ENCODE measurements at regions not wholly inside any gene's neighbourhood (a gene's known extent, or its start where the extent isn't known, plus 50 kb on each side); places are given as distances from the start of the nearest gene placed in this dataset.

DNA sequence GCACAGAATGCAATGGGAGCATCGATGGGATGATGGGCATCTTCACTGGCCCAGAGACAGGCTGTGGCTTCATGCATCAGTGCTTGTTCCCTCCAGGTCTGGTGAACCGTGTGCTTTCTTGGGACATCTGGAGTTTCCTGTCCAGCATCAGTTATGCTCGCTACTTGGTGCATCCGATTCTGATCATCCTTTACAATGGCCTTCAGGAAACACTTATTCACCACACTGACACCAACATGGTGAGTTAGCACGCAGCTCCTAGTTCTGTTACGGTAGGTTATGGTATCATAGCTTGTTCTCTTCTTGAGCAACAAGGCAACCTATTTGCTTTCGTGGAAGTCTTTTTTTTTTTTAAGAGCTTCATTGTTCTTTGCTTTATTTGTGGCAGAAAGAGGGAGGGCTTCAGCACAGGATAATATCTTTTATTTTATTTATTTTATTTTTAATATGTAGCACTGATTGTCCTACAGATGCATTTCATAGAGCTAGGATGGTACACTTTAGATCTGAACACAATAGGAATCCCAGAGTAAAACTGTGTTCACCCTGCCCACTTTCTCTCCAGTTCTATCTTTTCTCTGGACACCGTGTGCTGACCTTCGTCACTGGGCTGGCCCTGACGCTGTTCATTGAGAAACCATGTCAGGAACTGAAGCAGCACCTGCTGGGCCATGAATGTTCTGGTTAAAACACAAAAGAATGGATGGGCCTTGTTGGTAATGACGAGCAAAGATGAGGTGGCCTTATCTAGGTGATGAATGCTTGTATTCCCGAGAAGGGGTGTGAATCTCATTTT, 71.2 kb upstream of the SEC11C start:
- H3K27ac ChIP-seq (ENCODE audit: extremely low read depth, low read depth, low read length) = no peak overlapping the region
- intact Hi-C loops (cut with micrococcal nuclease) = no loop called here
- no peaks in the 10 kb centered on the region for H3K79me2 ChIP-seq (ENCODE audit: control insufficient read depth, insufficient read depth, low read length)
- H3K9me3 ChIP-seq (replicated peaks; ENCODE audit: control insufficient read depth, insufficient read depth, low read depth, low read length) = no peaks in the 10 kb centered on the region
- FAIRE-seq = no peak
- H3K4me1 ChIP-seq (replicated peaks in 1 of 2; ENCODE audit: control insufficient read depth in 2 of 2, insufficient read depth in 2 of 2, low read length in 2 of 2) = no peaks in the 10 kb centered on the region
- 0% methylated on average over 12 of the region's 12 CpGs for WGBS (ENCODE audit: insufficient coverage, low coverage, missing lambda C conversion rate)
- ChIA-PET CTCF (ENCODE audit: low intra/inter-chr PET ratio) (interaction anchor here (0.5 to 0.6 kb wide), 2 partner anchors 287 to 1213 kb away, joined by 3 to 4 read pairs; no protein-coding TSS in a partner anchor), POLR2A (no interaction called here)
- no peak for TF ChIP-seq IRF2 (CRISPR knock-in tag; IDR thresholded peaks at IDR 0.05)
- TF ChIP-seq, protein P1, sequence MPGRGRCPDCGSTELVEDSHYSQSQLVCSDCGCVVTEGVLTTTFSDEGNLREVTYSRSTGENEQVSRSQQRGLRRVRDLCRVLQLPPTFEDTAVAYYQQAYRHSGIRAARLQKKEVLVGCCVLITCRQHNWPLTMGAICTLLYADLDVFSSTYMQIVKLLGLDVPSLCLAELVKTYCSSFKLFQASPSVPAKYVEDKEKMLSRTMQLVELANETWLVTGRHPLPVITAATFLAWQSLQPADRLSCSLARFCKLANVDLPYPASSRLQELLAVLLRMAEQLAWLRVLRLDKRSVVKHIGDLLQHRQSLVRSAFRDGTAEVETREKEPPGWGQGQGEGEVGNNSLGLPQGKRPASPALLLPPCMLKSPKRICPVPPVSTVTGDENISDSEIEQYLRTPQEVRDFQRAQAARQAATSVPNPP (IDR thresholded peaks at IDR 0.05; ENCODE audit: borderline replicate concordance, insufficient read depth, insufficient read length) = no peak
- no peak for TF ChIP-seq SLC30A9 (CRISPR knock-in tag; IDR thresholded peaks at IDR 0.05)
- no peak for TF ChIP-seq BRD4 (IDR thresholded peaks at IDR 0.05)
- TF ChIP-seq BRD9 (IDR thresholded peaks at IDR 0.05; ENCODE audit: low read depth, partially characterized antibody) = no peak
- TF ChIP-seq, protein P2, sequence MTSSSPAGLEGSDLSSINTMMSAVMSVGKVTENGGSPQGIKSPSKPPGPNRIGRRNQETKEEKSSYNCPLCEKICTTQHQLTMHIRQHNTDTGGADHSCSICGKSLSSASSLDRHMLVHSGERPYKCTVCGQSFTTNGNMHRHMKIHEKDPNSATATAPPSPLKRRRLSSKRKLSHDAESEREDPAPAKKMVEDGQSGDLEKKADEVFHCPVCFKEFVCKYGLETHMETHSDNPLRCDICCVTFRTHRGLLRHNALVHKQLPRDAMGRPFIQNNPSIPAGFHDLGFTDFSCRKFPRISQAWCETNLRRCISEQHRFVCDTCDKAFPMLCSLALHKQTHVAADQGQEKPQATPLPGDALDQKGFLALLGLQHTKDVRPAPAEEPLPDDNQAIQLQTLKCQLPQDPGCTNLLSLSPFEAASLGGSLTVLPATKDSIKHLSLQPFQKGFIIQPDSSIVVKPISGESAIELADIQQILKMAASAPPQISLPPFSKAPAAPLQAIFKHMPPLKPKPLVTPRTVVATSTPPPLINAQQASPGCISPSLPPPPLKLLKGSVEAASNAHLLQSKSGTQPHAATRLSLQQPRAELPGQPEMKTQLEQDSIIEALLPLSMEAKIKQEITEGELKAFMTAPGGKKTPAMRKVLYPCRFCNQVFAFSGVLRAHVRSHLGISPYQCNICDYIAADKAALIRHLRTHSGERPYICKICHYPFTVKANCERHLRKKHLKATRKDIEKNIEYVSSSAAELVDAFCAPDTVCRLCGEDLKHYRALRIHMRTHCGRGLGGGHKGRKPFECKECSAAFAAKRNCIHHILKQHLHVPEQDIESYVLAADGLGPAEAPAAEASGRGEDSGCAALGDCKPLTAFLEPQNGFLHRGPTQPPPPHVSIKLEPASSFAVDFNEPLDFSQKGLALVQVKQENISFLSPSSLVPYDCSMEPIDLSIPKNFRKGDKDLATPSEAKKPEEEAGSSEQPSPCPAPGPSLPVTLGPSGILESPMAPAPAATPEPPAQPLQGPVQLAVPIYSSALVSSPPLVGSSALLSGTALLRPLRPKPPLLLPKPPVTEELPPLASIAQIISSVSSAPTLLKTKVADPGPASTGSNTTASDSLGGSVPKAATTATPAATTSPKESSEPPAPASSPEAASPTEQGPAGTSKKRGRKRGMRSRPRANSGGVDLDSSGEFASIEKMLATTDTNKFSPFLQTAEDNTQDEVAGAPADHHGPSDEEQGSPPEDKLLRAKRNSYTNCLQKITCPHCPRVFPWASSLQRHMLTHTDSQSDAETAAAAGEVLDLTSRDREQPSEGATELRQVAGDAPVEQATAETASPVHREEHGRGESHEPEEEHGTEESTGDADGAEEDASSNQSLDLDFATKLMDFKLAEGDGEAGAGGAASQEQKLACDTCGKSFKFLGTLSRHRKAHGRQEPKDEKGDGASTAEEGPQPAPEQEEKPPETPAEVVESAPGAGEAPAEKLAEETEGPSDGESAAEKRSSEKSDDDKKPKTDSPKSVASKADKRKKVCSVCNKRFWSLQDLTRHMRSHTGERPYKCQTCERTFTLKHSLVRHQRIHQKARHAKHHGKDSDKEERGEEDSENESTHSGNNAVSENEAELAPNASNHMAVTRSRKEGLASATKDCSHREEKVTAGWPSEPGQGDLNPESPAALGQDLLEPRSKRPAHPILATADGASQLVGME (CRISPR knock-in tag; IDR thresholded peaks at IDR 0.05) = no peak
- TF ChIP-seq MTA1 (IDR thresholded peaks at IDR 0.05; ENCODE audit: borderline replicate concordance) = no peak
- no peak for TF ChIP-seq ZBTB7A (IDR thresholded peaks at IDR 0.05; ENCODE audit: borderline replicate concordance, control insufficient read depth, low read depth, low read length)
- TF ChIP-seq, protein P3, sequence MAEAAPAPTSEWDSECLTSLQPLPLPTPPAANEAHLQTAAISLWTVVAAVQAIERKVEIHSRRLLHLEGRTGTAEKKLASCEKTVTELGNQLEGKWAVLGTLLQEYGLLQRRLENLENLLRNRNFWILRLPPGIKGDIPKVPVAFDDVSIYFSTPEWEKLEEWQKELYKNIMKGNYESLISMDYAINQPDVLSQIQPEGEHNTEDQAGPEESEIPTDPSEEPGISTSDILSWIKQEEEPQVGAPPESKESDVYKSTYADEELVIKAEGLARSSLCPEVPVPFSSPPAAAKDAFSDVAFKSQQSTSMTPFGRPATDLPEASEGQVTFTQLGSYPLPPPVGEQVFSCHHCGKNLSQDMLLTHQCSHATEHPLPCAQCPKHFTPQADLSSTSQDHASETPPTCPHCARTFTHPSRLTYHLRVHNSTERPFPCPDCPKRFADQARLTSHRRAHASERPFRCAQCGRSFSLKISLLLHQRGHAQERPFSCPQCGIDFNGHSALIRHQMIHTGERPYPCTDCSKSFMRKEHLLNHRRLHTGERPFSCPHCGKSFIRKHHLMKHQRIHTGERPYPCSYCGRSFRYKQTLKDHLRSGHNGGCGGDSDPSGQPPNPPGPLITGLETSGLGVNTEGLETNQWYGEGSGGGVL (CRISPR knock-in tag; IDR thresholded peaks at IDR 0.05) = no peak
- TF ChIP-seq, protein P4, sequence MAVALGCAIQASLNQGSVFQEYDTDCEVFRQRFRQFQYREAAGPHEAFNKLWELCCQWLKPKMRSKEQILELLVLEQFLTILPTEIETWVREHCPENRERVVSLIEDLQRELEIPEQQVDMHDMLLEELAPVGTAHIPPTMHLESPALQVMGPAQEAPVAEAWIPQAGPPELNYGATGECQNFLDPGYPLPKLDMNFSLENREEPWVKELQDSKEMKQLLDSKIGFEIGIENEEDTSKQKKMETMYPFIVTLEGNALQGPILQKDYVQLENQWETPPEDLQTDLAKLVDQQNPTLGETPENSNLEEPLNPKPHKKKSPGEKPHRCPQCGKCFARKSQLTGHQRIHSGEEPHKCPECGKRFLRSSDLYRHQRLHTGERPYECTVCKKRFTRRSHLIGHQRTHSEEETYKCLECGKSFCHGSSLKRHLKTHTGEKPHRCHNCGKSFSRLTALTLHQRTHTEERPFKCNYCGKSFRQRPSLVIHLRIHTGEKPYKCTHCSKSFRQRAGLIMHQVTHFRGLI (CRISPR knock-in tag; IDR thresholded peaks at IDR 0.05) = no peak
- no peak for TF ChIP-seq NFIC (IDR thresholded peaks at IDR 0.05)
- no peak for TF ChIP-seq ZNF77 (CRISPR knock-in tag; IDR thresholded peaks at IDR 0.05)
- no peak for DNase-seq (ENCODE audit: extremely low read depth in 1 of 4, low spot score in 3 of 4)
- no peaks in the 10 kb centered on the region for H3K36me3 ChIP-seq (ENCODE audit: control insufficient read depth, insufficient read depth, low read length)
- in situ Hi-C loops (cut with MboI) = no loop called here
- H3K27me3 ChIP-seq (ENCODE audit: control insufficient read depth in 2 of 2, insufficient read depth in 2 of 2, low read length in 2 of 2) = peaks cover 0 to 9% of the 10 kb centered on the region in 2 experiments; a peak in 2 of 5 replicates
- no peak overlapping the region for H3K4me2 ChIP-seq (ENCODE audit: insufficient read depth, low read length)
- no peak for ATAC-seq
- H3K4me3 ChIP-seq = no peak overlapping the region
- no peaks in the 10 kb centered on the region; the same call in 1 of the 2 replicates for H4K20me1 ChIP-seq (replicated peaks; ENCODE audit: control insufficient read depth, insufficient read depth, low read length)
- H2AFZ ChIP-seq (ENCODE audit: low read depth, low read length) = no peak overlapping the region
- H3K9ac ChIP-seq (ENCODE audit: insufficient read depth in 1 of 2, low read depth in 2 of 2, low read length in 2 of 2) = no peak overlapping the region
- no TSS peak for BruUV-seq (replicated peaks)
- no peaks in the 10 kb centered on the region for H3K9me1 ChIP-seq (ENCODE audit: control insufficient read depth, insufficient read depth, low read length)
